Activated T-cell treated with anti-CD3 and anti-CD28 coated beads, Interleukin-2, amount 50 U/mL, for 72 hours (primary cell): ENCODE measurements at regions not wholly inside any gene's neighbourhood (a gene's known extent, or its start where the extent isn't known, plus 50 kb on each side); places are given as distances from the start of the nearest gene placed in this dataset.
A peak's percentile ranks its signal among the peaks of the same experiment; 100 is the strongest.
"Not testable (repeated sequence)": the region's sequence is repeated elsewhere in the genome, so short reads cannot be mapped to it uniquely, and the experiment has no call there.

ENCODE experiments used
- ATAC-seq, 2 donors: fragments of 150-1000 bp; cut with Tn5 transposase; replicated peaks in 1 of 2; 2 replicates each; pipeline ENCODE4 v1.10.0; 2021; ENCODE audit warnings: moderate library complexity in 2 of 2, mild to moderate bottlenecking in 1 of 2
- DNase-seq, 2 donors: peaks; one replicate each; pipeline ENCODE4 v3.0.0; 2021 to 2022; ENCODE audit warnings: mixed read lengths in 1 of 2
- H3K27ac Mint-ChIP-seq: one replicate; pipeline ENCODE4 v1.8.0; 2022; ENCODE audit warnings: mild to moderate bottlenecking, moderate library complexity, mixed read lengths
- H3K27me3 Mint-ChIP-seq: one replicate; pipeline ENCODE4 v1.8.0; 2022; ENCODE audit warnings: low read depth, mixed read lengths
- H3K36me3 Mint-ChIP-seq, 2 donors: one replicate each; pipeline ENCODE4 v1.8.0; 2022; ENCODE audit warnings: mixed read lengths in 2 of 2, mild to moderate bottlenecking in 1 of 2; ENCODE audit not compliant: insufficient read depth in 2 of 2
- H3K4me1 Mint-ChIP-seq: one replicate; pipeline ENCODE4 v1.8.0; 2022; ENCODE audit warnings: low read depth, mixed read lengths
- H3K4me3 Mint-ChIP-seq, 2 donors: one replicate each; pipeline ENCODE4 v1.8.0; 2022; ENCODE audit warnings: mild to moderate bottlenecking in 2 of 2, mixed read lengths in 2 of 2, moderate library complexity in 2 of 2
- H3K9me3 Mint-ChIP-seq, 2 donors: one replicate each; pipeline ENCODE4 v1.8.0; 2022; ENCODE audit warnings: mixed read lengths in 2 of 2

- H3K4me1 Mint-ChIP-seq = peaks cover 7% of the 10 kb centered on the region
- DNase-seq (no peak), ATAC-seq (no peak)
- H3K9me3 Mint-ChIP-seq = no peaks in the 10 kb centered on the region
- no peak overlapping the region for H3K4me3 Mint-ChIP-seq
- peaks cover 39% of the 10 kb centered on the region for H3K27me3 Mint-ChIP-seq
- H3K27ac Mint-ChIP-seq = no peak overlapping the region
- H3K36me3 Mint-ChIP-seq = no peaks in the 10 kb centered on the region
Measured at GRCh38 chr3:126292318-126293070, 64.7 kb downstream of the KLF15 start.

GRCh38 chr3:126291537-126291936 lies 65.7 kb downstream of the KLF15 start:
- ATAC-seq (no peak), DNase-seq (no peak)
- H3K27ac Mint-ChIP-seq = no peak overlapping the region
- H3K4me1 Mint-ChIP-seq = peaks cover 7% of the 10 kb centered on the region
- no peaks in the 10 kb centered on the region for H3K36me3 Mint-ChIP-seq
- H3K4me3 Mint-ChIP-seq = no peak overlapping the region
- H3K27me3 Mint-ChIP-seq = peaks cover 48% of the 10 kb centered on the region
- H3K9me3 Mint-ChIP-seq = no peaks in the 10 kb centered on the region

GRCh38 chr3:126291061-126291460 lies 66.1 kb downstream of the KLF15 start:
- ATAC-seq = no peak
- Mint-ChIP-seq H3K36me3 (no peaks in the 10 kb centered on the region), H3K9me3 (no peaks in the 10 kb centered on the region), H3K27me3 (peaks cover 52% of the 10 kb centered on the region), H3K4me3 (no peak overlapping the region), H3K4me1 (peaks cover 7% of the 10 kb centered on the region), H3K27ac (no peak overlapping the region)
- no peak for DNase-seq

- DNase-seq (no peak), ATAC-seq (no peak)
- no peaks in the 10 kb centered on the region for H3K36me3 Mint-ChIP-seq
- peaks cover 57% of the 10 kb centered on the region for H3K27me3 Mint-ChIP-seq
- H3K27ac Mint-ChIP-seq = no peak overlapping the region
- H3K4me3 Mint-ChIP-seq = no peak overlapping the region
- peaks cover 7% of the 10 kb centered on the region for H3K4me1 Mint-ChIP-seq
- no peaks in the 10 kb centered on the region for H3K9me3 Mint-ChIP-seq
Measured at GRCh38 chr3:126290325-126290724, 66.9 kb downstream of the KLF15 start.

- Mint-ChIP-seq H3K27me3 (peaks cover 57% of the 10 kb centered on the region), H3K4me3 (no peak overlapping the region), H3K4me1 (peaks cover 11% of the 10 kb centered on the region), H3K27ac (no peak overlapping the region), H3K36me3 (no peaks in the 10 kb centered on the region), H3K9me3 (no peaks in the 10 kb centered on the region)
- no peak for DNase-seq
- no peak for ATAC-seq
Measured at GRCh38 chr3:126289096-126289495, 68.1 kb downstream of the KLF15 start.

GRCh38 chr3:126288314-126288713 lies 68.9 kb downstream of the KLF15 start:
- peaks cover 11% of the 10 kb centered on the region for H3K4me1 Mint-ChIP-seq
- H3K27ac Mint-ChIP-seq = no peak overlapping the region
- H3K36me3 Mint-ChIP-seq = no peaks in the 10 kb centered on the region
- H3K9me3 Mint-ChIP-seq = no peaks in the 10 kb centered on the region
- no peak for ATAC-seq
- DNase-seq = no peak
- peaks cover 57% of the 10 kb centered on the region for H3K27me3 Mint-ChIP-seq
- no peak overlapping the region for H3K4me3 Mint-ChIP-seq

- peaks cover 64% of the 10 kb centered on the region for H3K27me3 Mint-ChIP-seq
- H3K27ac Mint-ChIP-seq = no peak overlapping the region
- H3K4me1 Mint-ChIP-seq = peaks cover 11% of the 10 kb centered on the region
- ATAC-seq (no peak), DNase-seq (no peak)
- H3K36me3 Mint-ChIP-seq = no peaks in the 10 kb centered on the region
- H3K4me3 Mint-ChIP-seq = peak overlapping the region; percentile 34 to 51
- H3K9me3 Mint-ChIP-seq = no peaks in the 10 kb centered on the region
Measured at GRCh38 chr3:126287536-126288241, 69.5 kb downstream of the KLF15 start.

- Mint-ChIP-seq H3K36me3 (no peaks in the 10 kb centered on the region), H3K4me1 (peaks cover 11% of the 10 kb centered on the region), H3K27ac (no peak overlapping the region), H3K9me3 (no peaks in the 10 kb centered on the region), H3K4me3 (no peak overlapping the region), H3K27me3 (peaks cover 68% of the 10 kb centered on the region)
- DNase-seq = no peak
- ATAC-seq = no peak
Measured at GRCh38 chr3:126287171-126287535, 70.1 kb downstream of the KLF15 start.

- peaks cover 11% of the 10 kb centered on the region for H3K4me1 Mint-ChIP-seq
- ATAC-seq (no peak), DNase-seq (no peak)
- H3K27ac Mint-ChIP-seq = no peak overlapping the region
- H3K27me3 Mint-ChIP-seq = peaks cover 69% of the 10 kb centered on the region
- H3K36me3 Mint-ChIP-seq = no peaks in the 10 kb centered on the region
- H3K9me3 Mint-ChIP-seq = no peaks in the 10 kb centered on the region
- no peak overlapping the region for H3K4me3 Mint-ChIP-seq
Measured at GRCh38 chr3:126285369-126285768, 71.8 kb downstream of the KLF15 start.

- peak; percentile 50 to 53 for ATAC-seq
- H3K27me3 Mint-ChIP-seq = peaks cover 67% of the 10 kb centered on the region
Measured at GRCh38 chr3:126284258-126284904, 72.8 kb downstream of the KLF15 start.

GRCh38 chr3:126283651-126284050 lies 73.6 kb downstream of the KLF15 start:
- not testable (repeated sequence) for H3K36me3 Mint-ChIP-seq, DNase-seq, H3K27ac Mint-ChIP-seq, ATAC-seq, H3K9me3 Mint-ChIP-seq, H3K4me3 Mint-ChIP-seq
- Mint-ChIP-seq H3K27me3 (peaks cover 60% of the 10 kb centered on the region), H3K4me1 (peaks cover 11% of the 10 kb centered on the region)

More at GRCh38 chr3:126284258-126284904, 72.8 kb downstream of the KLF15 start:
- Mint-ChIP-seq H3K4me3 (no peak overlapping the region), H3K36me3 (no peaks in the 10 kb centered on the region), H3K9me3 (no peaks in the 10 kb centered on the region), H3K27ac (no peak overlapping the region), H3K4me1 (peaks cover 11% of the 10 kb centered on the region)
- no peak for DNase-seq

- Mint-ChIP-seq H3K4me1 (peaks cover 4% of the 10 kb centered on the region), H3K36me3 (no peaks in the 10 kb centered on the region), H3K27me3 (peaks cover 42% of the 10 kb centered on the region), H3K4me3 (no peak overlapping the region), H3K27ac (no peak overlapping the region), H3K9me3 (no peaks in the 10 kb centered on the region)
- ATAC-seq = no peak
- DNase-seq = no peak
Measured at GRCh38 chr3:126279853-126280252, 77.4 kb downstream of the KLF15 start.

- Mint-ChIP-seq H3K36me3 (no peaks in the 10 kb centered on the region), H3K27ac (no peak overlapping the region), H3K9me3 (no peaks in the 10 kb centered on the region), H3K27me3 (peaks cover 48% of the 10 kb centered on the region), H3K4me3 (no peak overlapping the region), H3K4me1 (no peaks in the 10 kb centered on the region)
- ATAC-seq (no peak), DNase-seq (no peak)
Measured at GRCh38 chr3:126277629-126278378, 79.4 kb downstream of the KLF15 start.
